B cell (primary cell): ENCODE measurements at regions not wholly inside any gene's neighbourhood (a gene's known extent, or its start where the extent isn't known, plus 50 kb on each side); places are given as distances from the start of the nearest gene placed in this dataset.

Source experiments
- EZH2 ChIP-seq: IDR thresholded peaks from 2 replicates; pipeline ENCODE4 v1.6.1; 2012; ENCODE audit warnings: borderline replicate concordance, low read depth, mild to moderate bottlenecking, moderate library complexity, low read length; ENCODE audit not compliant: insufficient read depth, poor library complexity, severe bottlenecking
- TF ChIP-seq, protein P1 (sequence below): fragments of 200-600 bp; IDR thresholded peaks from one replicate; pipeline ENCODE4 v1.8.0; 2022; ENCODE audit warnings: antibody characterized with exemption, mild to moderate bottlenecking

DNA sequence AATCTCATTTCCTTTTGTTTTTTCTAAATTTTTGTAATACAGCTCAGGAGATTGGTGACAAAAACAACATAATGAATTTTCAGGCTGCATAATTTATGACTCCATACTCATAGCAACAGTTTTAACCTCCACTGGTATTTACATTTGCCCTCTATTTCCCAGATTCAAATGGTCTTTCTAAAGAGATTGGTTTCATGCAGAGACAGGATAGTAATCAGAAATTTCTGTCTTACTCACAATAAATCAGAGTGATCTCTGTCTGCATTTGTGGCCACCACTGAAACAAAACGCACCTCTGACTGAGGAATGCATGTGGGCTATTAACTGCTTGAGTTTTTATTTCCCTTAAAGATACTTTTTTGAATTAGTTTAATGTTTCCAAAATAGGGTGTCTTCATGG is 1526.0 kb downstream of the CDH8 start:
- TF ChIP-seq EZH2 = no peak
- TF ChIP-seq, protein P1, sequence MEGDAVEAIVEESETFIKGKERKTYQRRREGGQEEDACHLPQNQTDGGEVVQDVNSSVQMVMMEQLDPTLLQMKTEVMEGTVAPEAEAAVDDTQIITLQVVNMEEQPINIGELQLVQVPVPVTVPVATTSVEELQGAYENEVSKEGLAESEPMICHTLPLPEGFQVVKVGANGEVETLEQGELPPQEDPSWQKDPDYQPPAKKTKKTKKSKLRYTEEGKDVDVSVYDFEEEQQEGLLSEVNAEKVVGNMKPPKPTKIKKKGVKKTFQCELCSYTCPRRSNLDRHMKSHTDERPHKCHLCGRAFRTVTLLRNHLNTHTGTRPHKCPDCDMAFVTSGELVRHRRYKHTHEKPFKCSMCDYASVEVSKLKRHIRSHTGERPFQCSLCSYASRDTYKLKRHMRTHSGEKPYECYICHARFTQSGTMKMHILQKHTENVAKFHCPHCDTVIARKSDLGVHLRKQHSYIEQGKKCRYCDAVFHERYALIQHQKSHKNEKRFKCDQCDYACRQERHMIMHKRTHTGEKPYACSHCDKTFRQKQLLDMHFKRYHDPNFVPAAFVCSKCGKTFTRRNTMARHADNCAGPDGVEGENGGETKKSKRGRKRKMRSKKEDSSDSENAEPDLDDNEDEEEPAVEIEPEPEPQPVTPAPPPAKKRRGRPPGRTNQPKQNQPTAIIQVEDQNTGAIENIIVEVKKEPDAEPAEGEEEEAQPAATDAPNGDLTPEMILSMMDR = no peak
